K562 (cell line): ENCODE measurements at regions not wholly inside any gene's neighbourhood (a gene's known extent, or its start where the extent isn't known, plus 50 kb on each side); places are given as distances from the start of the nearest gene placed in this dataset.

ENCODE experiments used
- ATAC-seq: fragments of 200-7000 bp; cut with Tn5 transposase; 3 replicates; pipeline ENCODE4 v1.9.1; 2020; ENCODE audit warnings: moderate library complexity
- BruUV-seq: library from RNA; stranded (reverse); fragments of 400-500 nt; replicated peaks from 2 replicates; lab custom pipeline; 2021; lab: Mats Ljungman, UMichigan
- CTCF ChIA-PET: fragments of 300-600 bp; formaldehyde crosslinking; extraction: SDS; loops from one replicate; lab custom pipeline; 2021; ENCODE audit warnings: low intra/inter-chr PET ratio; lab: Yijun Ruan, JAX
- POLR2A ChIA-PET: fragments of 300-600, 350-650 bp; sonication (Branson Sonifier 250); formaldehyde crosslinking; extraction: SDS; loops from one replicate; lab custom pipeline; 2021; ENCODE audit warnings: antibody characterized with exemption, inconsistent platforms; lab: Yijun Ruan, JAX
- DNase-seq, 4 experiments: peaks; one replicate each; pipeline versions ENCODE4 v3.0.0 to v3.0.0-alpha.2; 2011 to 2018; ENCODE audit warnings: low spot score in 3 of 4, mixed read lengths in 3 of 4; ENCODE audit errors: extremely low read depth in 1 of 4
- FAIRE-seq: peaks from 2 replicates; lab custom pipeline; 2011; peaks lifted over from hg19 to GRCh38; lab: Jason Lieb, UNC
- H2AFZ ChIP-seq: 2 replicates; pipeline ENCODE4 v1.6.0; 2011; ENCODE audit warnings: low read depth, low read length, control low read depth, inconsistent platforms
- H3K27ac ChIP-seq: fragments of 200-600 bp; 3 replicates; pipeline ENCODE4 v1.8.0; 2011; ENCODE audit warnings: low read depth, mild to moderate bottlenecking, control low read depth, inconsistent platforms, low read length, moderate library complexity, mixed read lengths; ENCODE audit errors: extremely low read depth
- H3K27me3 ChIP-seq, 2 experiments: fragments of 300-600 bp in 1 of 2; 2 replicates in 1 of 2; 3 replicates in 1 of 2; pipeline versions ENCODE4 v1.6.0 to v1.8.0; 2011; ENCODE audit warnings: inconsistent platforms in 2 of 2, low read length in 2 of 2, mild to moderate bottlenecking in 1 of 2, mixed read lengths in 1 of 2, moderate library complexity in 1 of 2; ENCODE audit not compliant: control insufficient read depth in 2 of 2, insufficient read depth in 2 of 2
- H3K36me3 ChIP-seq: fragments of 300-600 bp; 3 replicates; pipeline ENCODE4 v1.8.0; 2011; ENCODE audit warnings: mild to moderate bottlenecking, low read length, inconsistent platforms; ENCODE audit not compliant: control insufficient read depth, insufficient read depth
- H3K4me1 ChIP-seq, 2 experiments: fragments of 200-600 bp in 1 of 2; replicated peaks in 1 of 2; 2 replicates in 1 of 2; 3 replicates in 1 of 2; pipeline versions ENCODE4 v1.5.1 to v1.8.0; 2011; ENCODE audit warnings: inconsistent platforms in 2 of 2, low read length in 2 of 2, mild to moderate bottlenecking in 1 of 2, mixed read lengths in 1 of 2, moderate library complexity in 1 of 2; ENCODE audit not compliant: control insufficient read depth in 2 of 2, insufficient read depth in 2 of 2
- H3K4me2 ChIP-seq: 2 replicates; pipeline ENCODE4 v1.6.1; 2011; ENCODE audit warnings: low read length, control low read depth, inconsistent platforms, mixed read lengths; ENCODE audit not compliant: insufficient read depth
- H3K4me3 ChIP-seq: fragments of 200-600 bp; sonication (generic), shearing (Covaris generic); 2 replicates; pipeline ENCODE4 v1.5.1; 2016; ENCODE audit warnings: control low read depth, inconsistent platforms
- H3K79me2 ChIP-seq: fragments of 200-600 bp; 3 replicates; pipeline ENCODE4 v1.8.0; 2011; ENCODE audit warnings: low read length, inconsistent platforms; ENCODE audit not compliant: control insufficient read depth, insufficient read depth
- H3K9ac ChIP-seq, 2 experiments: 2 replicates each; pipeline versions ENCODE4 v1.6.0 to v1.6.1; 2011; ENCODE audit warnings: low read depth in 2 of 2, low read length in 2 of 2, control low read depth in 1 of 2, inconsistent platforms in 1 of 2, mild to moderate bottlenecking in 1 of 2, mixed read lengths in 1 of 2; ENCODE audit not compliant: insufficient read depth in 1 of 2
- H3K9me1 ChIP-seq: one replicate; pipeline ENCODE4 v1.6.0; 2011; ENCODE audit warnings: inconsistent platforms, mild to moderate bottlenecking, low read length, moderate library complexity; ENCODE audit not compliant: control insufficient read depth, insufficient read depth
- H3K9me3 ChIP-seq: replicated peaks from 2 replicates; pipeline ENCODE4 v1.5.1; 2011; ENCODE audit warnings: low read depth, low read length, inconsistent platforms; ENCODE audit not compliant: control insufficient read depth, insufficient read depth
- H4K20me1 ChIP-seq: replicated peaks from 2 replicates; pipeline ENCODE4 v1.6.1; 2011; ENCODE audit warnings: low read length, inconsistent platforms, mixed read lengths; ENCODE audit not compliant: control insufficient read depth, insufficient read depth
- FOXA3 ChIP-seq, 2 experiments: fragments of 450-650 bp in 1 of 2; sonication (generic) in 1 of 2; formaldehyde crosslinking; IDR thresholded peaks in 1 of 2; conservative IDR thresholded peaks in 1 of 2; 2 replicates each; pipeline versions ENCODE4 v1.4.0 to v1.8.0; 2020 to 2022; ENCODE audit warnings: mild to moderate bottlenecking in 2 of 2, missing genetic modification reagents in 1 of 2
- FOXJ2 ChIP-seq: fragments of 200-800 bp; sonication (Bioruptor generic); IDR thresholded peaks from 2 replicates; pipeline ENCODE4 v1.6.1; 2016; ENCODE audit warnings: missing genetic modification characterization, missing compliant biosample characterization
- HMG20B ChIP-seq: fragments of 250-450 bp; sonication (Bioruptor Pico); IDR thresholded peaks from 2 replicates; pipeline ENCODE4 v1.5.0; 2021; ENCODE audit warnings: mild to moderate bottlenecking
- MTA1 ChIP-seq: fragments of 450-650 bp; IDR thresholded peaks from 2 replicates; pipeline ENCODE4 v1.6.1; 2017; ENCODE audit warnings: borderline replicate concordance
- RB1 ChIP-seq: fragments of 450-650 bp; IDR thresholded peaks from 2 replicates; pipeline ENCODE4 v1.6.1; 2017; ENCODE audit warnings: low read depth, mild to moderate bottlenecking
- SIRT6 ChIP-seq: IDR thresholded peaks from one replicate; pipeline ENCODE4 v1.6.1; 2012; ENCODE audit warnings: low read depth, mild to moderate bottlenecking, control low read depth, inconsistent platforms, low read length, moderate library complexity
- TRIM24 ChIP-seq, 2 experiments: fragments of 450-650 bp; IDR thresholded peaks; 2 replicates each; pipeline ENCODE4 v1.6.1; 2016
- U2AF1 ChIP-seq: fragments of 200-400 bp; formaldehyde crosslinking; optimal IDR thresholded peaks from 2 replicates; pipeline ENCODE3; 2017; ENCODE audit warnings: mild to moderate bottlenecking, low read depth, low read length, moderate library complexity
- ZBTB1 ChIP-seq: sonication (generic); formaldehyde crosslinking; IDR thresholded peaks from 2 replicates; pipeline ENCODE4 v1.8.1; 2023; ENCODE audit warnings: missing genetic modification reagents, low read depth, mild to moderate bottlenecking, borderline replicate concordance
- ZFP30 ChIP-seq: fragments of 250-450 bp; sonication (Bioruptor Pico); IDR thresholded peaks from 2 replicates; pipeline ENCODE4 v1.8.0; 2022; ENCODE audit warnings: moderate library complexity, mild to moderate bottlenecking, inconsistent platforms, borderline replicate concordance
- ZFX ChIP-seq: sonication (generic); formaldehyde crosslinking; IDR thresholded peaks from 2 replicates; pipeline ENCODE4 v1.8.0; 2022; ENCODE audit warnings: mild to moderate bottlenecking, missing genetic modification reagents, moderate library complexity
- WGBS: fragments of 100-300 bp; shearing (Covaris generic); methylation state at CpG from one replicate; pipeline ENCODE4 v1.1.6; 2016; ENCODE audit warnings: low coverage, mixed read lengths; ENCODE audit not compliant: insufficient coverage; ENCODE audit errors: missing lambda C conversion rate; 5-methylcytosine and 5-hydroxymethylcytosine counted together
- in situ Hi-C: fragments of 300-500 bp; cut with MboI; formaldehyde crosslinking; loops from 4 replicates; pipeline ENCODE4 v1.15.0; 2018; ENCODE audit warnings: inconsistent platforms, mixed read lengths
- intact Hi-C: fragments of 100-400 bp; cut with micrococcal nuclease; formaldehyde crosslinking; loops from 2 replicates; pipeline ENCODE4 v1.14.2; 2022
- TF ChIP-seq, protein P1 (sequence below): fragments of 250-450 bp; sonication (Bioruptor Pico); IDR thresholded peaks from 2 replicates; pipeline ENCODE4 v1.8.0; 2022; ENCODE audit warnings: inconsistent platforms, mild to moderate bottlenecking, moderate library complexity, borderline replicate concordance
- TF ChIP-seq, protein P2 (sequence below): sonication (generic); formaldehyde crosslinking; IDR thresholded peaks from 2 replicates; pipeline ENCODE4 v1.8.0; 2023; ENCODE audit warnings: mild to moderate bottlenecking, missing genetic modification reagents

DNA sequence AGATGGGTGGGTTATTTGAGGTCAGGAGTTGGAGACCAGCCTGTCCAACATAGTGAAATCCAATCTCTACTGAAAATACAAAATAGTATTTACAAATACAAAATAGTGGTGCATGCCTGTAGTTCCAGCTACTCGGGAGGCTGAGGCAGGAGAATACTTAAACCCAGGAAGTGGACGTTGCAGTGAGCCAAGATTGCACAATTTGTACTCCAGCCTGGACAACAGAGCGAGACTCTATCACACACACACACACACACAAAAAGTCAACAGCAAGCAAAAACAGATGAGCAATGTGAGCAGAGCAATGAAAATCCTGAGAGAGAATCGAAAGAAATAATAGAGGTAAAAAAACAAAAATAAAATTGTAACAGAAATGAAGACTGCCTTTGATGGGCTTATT lies 168.8 kb downstream of the PCDH18 start:
- no peaks in the 10 kb centered on the region for H3K9me1 ChIP-seq
- FAIRE-seq (no peak), ATAC-seq (no peak), DNase-seq (no peak)
- no TSS peak for BruUV-seq
- H4K20me1 ChIP-seq = no peaks in the 10 kb centered on the region
- no peaks in the 10 kb centered on the region for H3K79me2 ChIP-seq
- no peaks in the 10 kb centered on the region for H3K4me1 ChIP-seq
- H3K9me3 ChIP-seq = no peaks in the 10 kb centered on the region; the same call in 1 of the 2 replicates
- ChIA-PET POLR2A (no interaction called here), CTCF (no interaction called here)
- TF ChIP-seq U2AF1 = no peak
- no peak for TF ChIP-seq MTA1
- no peak for TF ChIP-seq ZFX (CRISPR knock-in tag)
- TF ChIP-seq FOXA3 (CRISPR knock-in tag; conservative IDR thresholded peaks at IDR 0.05 in 1 of 2, IDR thresholded peaks at IDR 0.05 in 1 of 2) = no peak
- TF ChIP-seq FOXJ2 (tag) = no peak
- TF ChIP-seq SIRT6 = no peak
- TF ChIP-seq ZFP30 (CRISPR knock-in tag) = no peak
- TF ChIP-seq, protein P1, sequence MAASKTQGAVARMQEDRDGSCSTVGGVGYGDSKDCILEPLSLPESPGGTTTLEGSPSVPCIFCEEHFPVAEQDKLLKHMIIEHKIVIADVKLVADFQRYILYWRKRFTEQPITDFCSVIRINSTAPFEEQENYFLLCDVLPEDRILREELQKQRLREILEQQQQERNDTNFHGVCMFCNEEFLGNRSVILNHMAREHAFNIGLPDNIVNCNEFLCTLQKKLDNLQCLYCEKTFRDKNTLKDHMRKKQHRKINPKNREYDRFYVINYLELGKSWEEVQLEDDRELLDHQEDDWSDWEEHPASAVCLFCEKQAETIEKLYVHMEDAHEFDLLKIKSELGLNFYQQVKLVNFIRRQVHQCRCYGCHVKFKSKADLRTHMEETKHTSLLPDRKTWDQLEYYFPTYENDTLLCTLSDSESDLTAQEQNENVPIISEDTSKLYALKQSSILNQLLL (CRISPR knock-in tag) = no peak
- TF ChIP-seq TRIM24 (IDR thresholded peaks at IDR 0.05) = no peak
- no peak for TF ChIP-seq RB1
- no peak for TF ChIP-seq HMG20B
- no peak for TF ChIP-seq ZBTB1 (CRISPR knock-in tag)
- TF ChIP-seq, protein P2, sequence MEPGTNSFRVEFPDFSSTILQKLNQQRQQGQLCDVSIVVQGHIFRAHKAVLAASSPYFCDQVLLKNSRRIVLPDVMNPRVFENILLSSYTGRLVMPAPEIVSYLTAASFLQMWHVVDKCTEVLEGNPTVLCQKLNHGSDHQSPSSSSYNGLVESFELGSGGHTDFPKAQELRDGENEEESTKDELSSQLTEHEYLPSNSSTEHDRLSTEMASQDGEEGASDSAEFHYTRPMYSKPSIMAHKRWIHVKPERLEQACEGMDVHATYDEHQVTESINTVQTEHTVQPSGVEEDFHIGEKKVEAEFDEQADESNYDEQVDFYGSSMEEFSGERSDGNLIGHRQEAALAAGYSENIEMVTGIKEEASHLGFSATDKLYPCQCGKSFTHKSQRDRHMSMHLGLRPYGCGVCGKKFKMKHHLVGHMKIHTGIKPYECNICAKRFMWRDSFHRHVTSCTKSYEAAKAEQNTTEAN (CRISPR knock-in tag) = no peak
- no peak overlapping the region for H3K9ac ChIP-seq
- no peak overlapping the region for H3K27ac ChIP-seq
- no peak overlapping the region for H3K4me2 ChIP-seq
- 7% methylated on average over 4 of the region's 4 CpGs for WGBS
- no peak overlapping the region for H2AFZ ChIP-seq
- no peaks in the 10 kb centered on the region for H3K27me3 ChIP-seq
- in situ Hi-C loops = no loop called here
- no peak overlapping the region for H3K4me3 ChIP-seq
- H3K36me3 ChIP-seq = no peaks in the 10 kb centered on the region
- intact Hi-C loops = no loop called here
